NCI-H2029 (cell line): ENCODE measurements at regions not wholly inside any gene's neighbourhood (a gene's known extent, or its start where the extent isn't known, plus 50 kb on each side); places are given as distances from the start of the nearest gene placed in this dataset.
"Not testable (repeated sequence)": the region's sequence is repeated elsewhere in the genome, so short reads cannot be mapped to it uniquely, and the experiment has no call there.

Source experiments
- DNase-seq: peaks from one replicate; lab custom pipeline; 2025; lab: John Stamatoyannopoulos, UW

GRCh38 chr1:213680677-213681325 is 307.0 kb upstream of the PROX1 start:
- no peak for DNase-seq

- no peak for DNase-seq
Observed at GRCh38 chr1:213681788-213682340, 305.9 kb upstream of the PROX1 start.

GRCh38 chr1:213683529-213683928 is 304.2 kb upstream of the PROX1 start:
- no peak for DNase-seq

- no peak for DNase-seq
Observed at GRCh38 chr1:213684454-213684853, 303.3 kb upstream of the PROX1 start.

- DNase-seq: no peak
Observed at GRCh38 chr1:213685992-213686582, 301.7 kb upstream of the PROX1 start.

GRCh38 chr1:213686983-213687382 is 300.8 kb upstream of the PROX1 start:
- no peak for DNase-seq

GRCh38 chr1:213687832-213688231 is 299.9 kb upstream of the PROX1 start:
- DNase-seq: no peak

- no peak for DNase-seq
Observed at GRCh38 chr1:213688655-213689054, 299.1 kb upstream of the PROX1 start.

GRCh38 chr1:213689260-213689659 is 298.5 kb upstream of the PROX1 start:
- DNase-seq: no peak

GRCh38 chr1:213690341-213690917 is 297.3 kb upstream of the PROX1 start:
- no peak for DNase-seq

GRCh38 chr1:213692321-213692720 is 295.5 kb upstream of the PROX1 start:
- no peak for DNase-seq

- DNase-seq: no peak
Observed at GRCh38 chr1:213693864-213694263, 293.9 kb upstream of the PROX1 start.

GRCh38 chr1:213697192-213697802 is 290.5 kb upstream of the PROX1 start:
- DNase-seq: no peak

GRCh38 chr1:213698092-213698702 is 289.6 kb upstream of the PROX1 start:
- DNase-seq: no peak

GRCh38 chr1:213702703-213703102 is 285.1 kb upstream of the PROX1 start:
- no peak for DNase-seq

GRCh38 chr1:213704941-213705340 is 282.8 kb upstream of the PROX1 start:
- no peak for DNase-seq

GRCh38 chr1:213711833-213712490 is 275.8 kb upstream of the PROX1 start:
- DNase-seq: not testable (repeated sequence)

- DNase-seq: no peak
Observed at GRCh38 chr1:213714645-213715044, 273.1 kb upstream of the PROX1 start.

GRCh38 chr1:213715182-213715581 is 272.6 kb upstream of the PROX1 start:
- no peak for DNase-seq

- DNase-seq: no peak
Observed at GRCh38 chr1:213719462-213719861, 268.3 kb upstream of the PROX1 start.

GRCh38 chr1:213720032-213720431 is 267.7 kb upstream of the PROX1 start:
- DNase-seq: peak; percentile 10

- DNase-seq: no peak
Observed at GRCh38 chr1:213723187-213723586, 264.6 kb upstream of the PROX1 start.
